Liver (tissue), 2 donors: ENCODE measurements at regions not wholly inside any gene's neighbourhood (a gene's known extent, or its start where the extent isn't known, plus 50 kb on each side); places are given as distances from the start of the nearest gene placed in this dataset.
"Not testable (repeated sequence)": the region's sequence is repeated elsewhere in the genome, so short reads cannot be mapped to it uniquely, and the experiment has no call there.

Experiments used
- CTCF ChIP-seq: fragments of 150-350 bp; IDR thresholded peaks from 2 replicates; pipeline ENCODE4 v1.5.1; 2017; ENCODE audit warnings: improper control_type of control experiment, low read depth, low read length; ENCODE audit not compliant: missing input control
- YY1 ChIP-seq: IDR thresholded peaks from 2 replicates; pipeline ENCODE4 v1.6.1; 2016; ENCODE audit warnings: antibody characterized with exemption, mild to moderate bottlenecking
- donor health status: healthy.

GRCh38 chr17:30712859-30713258 lies 111.6 kb downstream of the CRLF3 start:
- not testable (repeated sequence) for TF ChIP-seq CTCF, YY1
